ENCODE measurements at regions not wholly inside any gene's neighbourhood (a gene's known extent, or its start where the extent isn't known, plus 50 kb on each side); places are given as distances from the start of the nearest gene placed in this dataset.

DNA sequence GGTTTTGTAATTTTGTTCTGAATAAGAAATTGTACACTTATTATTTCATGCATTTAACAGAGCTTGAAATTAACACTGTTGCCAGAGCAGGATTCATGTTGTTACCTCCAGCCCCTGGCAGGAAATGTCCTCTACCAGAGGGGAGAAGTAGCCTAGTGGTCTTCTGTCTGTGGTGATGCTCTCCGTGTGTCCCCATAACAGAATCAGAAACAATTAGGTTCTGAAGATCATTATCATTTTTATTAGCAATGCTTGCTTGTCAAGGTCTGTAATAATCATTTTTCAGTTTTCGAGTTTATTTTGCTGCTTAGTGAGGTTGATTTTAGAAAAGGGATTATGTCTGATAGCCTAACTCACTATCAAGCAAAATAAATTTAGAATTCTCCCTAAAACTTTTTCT lies 116.6 kb upstream of the CNTNAP5 start:
- H3K27me3 Mint-ChIP-seq (ENCODE audit: insufficient read depth, low read depth, poor library complexity), result peaks cover under 1% of the 10 kb centered on the region
- no peaks in the 10 kb centered on the region for H3K36me3 Mint-ChIP-seq (ENCODE audit: low read depth)
- H3K9me3 Mint-ChIP-seq, result no peaks in the 10 kb centered on the region
- peaks cover 27% of the 10 kb centered on the region for H3K4me1 Mint-ChIP-seq
- Histone ChIP-seq H3K27me3 (ENCODE audit: insufficient read depth) (no peaks in the 10 kb centered on the region), H3K9me2 (ENCODE audit: insufficient read depth) (0 out of 2 replicates have a peak, but pooled peaks cover 4% of the 10 kb centered on the region), H2AFZ (no peak overlapping the region), H3K36me3 (ENCODE audit: insufficient read depth) (no peaks in the 10 kb centered on the region), H3K4me2 (peak overlapping the region; percentile 68), H4K20me1 (replicated peaks; ENCODE audit: insufficient read depth) (no peaks in the 10 kb centered on the region), H3F3A (replicated peaks; ENCODE audit: low read depth) (no peaks in the 10 kb centered on the region), H3K4me3 (no peak overlapping the region), H3K79me2 (replicated peaks; ENCODE audit: insufficient read depth) (no peaks in the 10 kb centered on the region), H3K4me1 (ENCODE audit: insufficient read depth) (peaks cover 28% of the 10 kb centered on the region), H3K27ac (ENCODE audit: low read depth) (no peak overlapping the region)
- no peak for ATAC-seq
- H3K4me3 Mint-ChIP-seq, result no peak overlapping the region
- no peak overlapping the region for H3K27ac Mint-ChIP-seq
- no peak for TF ChIP-seq NANOG (IDR thresholded peaks at IDR 0.05; ENCODE audit: borderline replicate concordance)
- TF ChIP-seq, protein P1, sequence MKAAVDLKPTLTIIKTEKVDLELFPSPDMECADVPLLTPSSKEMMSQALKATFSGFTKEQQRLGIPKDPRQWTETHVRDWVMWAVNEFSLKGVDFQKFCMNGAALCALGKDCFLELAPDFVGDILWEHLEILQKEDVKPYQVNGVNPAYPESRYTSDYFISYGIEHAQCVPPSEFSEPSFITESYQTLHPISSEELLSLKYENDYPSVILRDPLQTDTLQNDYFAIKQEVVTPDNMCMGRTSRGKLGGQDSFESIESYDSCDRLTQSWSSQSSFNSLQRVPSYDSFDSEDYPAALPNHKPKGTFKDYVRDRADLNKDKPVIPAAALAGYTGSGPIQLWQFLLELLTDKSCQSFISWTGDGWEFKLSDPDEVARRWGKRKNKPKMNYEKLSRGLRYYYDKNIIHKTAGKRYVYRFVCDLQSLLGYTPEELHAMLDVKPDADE (IDR thresholded peaks at IDR 0.05), result no peak
- no peak for DNase-seq (ENCODE audit: low spot score)

- H3K4me2 ChIP-seq, result no peak overlapping the region
- no peak overlapping the region for H3K4me3 Mint-ChIP-seq
- H3F3A ChIP-seq (replicated peaks; ENCODE audit: low read depth), result no peaks in the 10 kb centered on the region
- no peaks in the 10 kb centered on the region for H3K36me3 Mint-ChIP-seq (ENCODE audit: low read depth)
- TF ChIP-seq POLR2AphosphoS5 (IDR thresholded peaks at IDR 0.05; ENCODE audit: low read depth) (no peak), EZH2phosphoT487 (IDR thresholded peaks at IDR 0.05; ENCODE audit: unreplicated experiment) (no peak), EZH2 (IDR thresholded peaks at IDR 0.05; ENCODE audit: low read depth, unreplicated experiment) (no peak), NANOG (IDR thresholded peaks at IDR 0.05; ENCODE audit: borderline replicate concordance) (no peak), STAT1 (IDR thresholded peaks at IDR 0.05; ENCODE audit: unreplicated experiment) (no peak), CTCF (conservative IDR thresholded peaks at IDR 0.05; ENCODE audit: low read depth in 2 of 2) (no peak)
- TF ChIP-seq, protein P1 (IDR thresholded peaks at IDR 0.05), result no peak
- H3K36me3 ChIP-seq (ENCODE audit: insufficient read depth), result no peaks in the 10 kb centered on the region
- ATAC-seq (no peak), DNase-seq (ENCODE audit: low spot score) (no peak)
- H3K27me3 ChIP-seq (ENCODE audit: insufficient read depth), result no peaks in the 10 kb centered on the region
- H3K4me1 Mint-ChIP-seq, result peaks cover 13% of the 10 kb centered on the region
- no peaks in the 10 kb centered on the region for H3K9me3 Mint-ChIP-seq
- peaks cover 2% of the 10 kb centered on the region for H3K27me3 Mint-ChIP-seq (ENCODE audit: insufficient read depth, low read depth, poor library complexity)
- no peaks in the 10 kb centered on the region for H3K79me2 ChIP-seq (replicated peaks; ENCODE audit: insufficient read depth)
- no peak overlapping the region for H3K27ac Mint-ChIP-seq
- H3K4me3 ChIP-seq, result no peak overlapping the region
- H3K9me2 ChIP-seq (ENCODE audit: insufficient read depth), result 0 out of 2 replicates have a peak, but pooled peaks cover 4% of the 10 kb centered on the region
- no peak overlapping the region for H3K27ac ChIP-seq (ENCODE audit: low read depth)
- peak overlapping the region; percentile 70; the same call in 1 of the 2 replicates for H2AFZ ChIP-seq
- H3K4me1 ChIP-seq (ENCODE audit: insufficient read depth), result peaks cover 12% of the 10 kb centered on the region
- no peaks in the 10 kb centered on the region for H4K20me1 ChIP-seq (replicated peaks; ENCODE audit: insufficient read depth)
These were observed 112.9 kb upstream of the CNTNAP5 start for GRCh38 chr2:123912171-123912570.

All from GM23338 (cell line).